Endothelial cell of umbilical vein (primary cell): ENCODE measurements at regions not wholly inside any gene's neighbourhood (a gene's known extent, or its start where the extent isn't known, plus 50 kb on each side); places are given as distances from the start of the nearest gene placed in this dataset.

Source experiments
- BruUV-seq: library from RNA; stranded (reverse); fragments of 400-500 nt; replicated peaks from 2 replicates; lab custom pipeline; 2021; lab: Mats Ljungman, UMichigan
- CTCF ChIA-PET: fragments of 300-600, 350-600 bp; sonication (Branson Sonifier 250); formaldehyde crosslinking; loops from one replicate; lab custom pipeline; 2021; ENCODE audit warnings: antibody characterized with exemption, inconsistent platforms; lab: Charles Lee
- POLR2A ChIA-PET: fragments of 300-600, 350-600 bp; sonication (Branson Sonifier 250); formaldehyde crosslinking; loops from one replicate; lab custom pipeline; 2021; ENCODE audit warnings: antibody characterized with exemption, inconsistent platforms; lab: Charles Lee
- DNase-seq: peaks from one replicate; pipeline ENCODE4 v3.0.0-alpha.2; 2011; ENCODE audit warnings: low read depth, low spot score
- FAIRE-seq: peaks from 2 replicates; lab custom pipeline; 2011; peaks lifted over from hg19 to GRCh38; lab: Jason Lieb, UNC
- H2AFZ ChIP-seq: 2 replicates; pipeline ENCODE4 v1.6.0; 2012; ENCODE audit warnings: low read depth, low read length, control low read depth, inconsistent platforms
- H3K27ac ChIP-seq: 2 replicates; pipeline ENCODE4 v1.5.1; 2011; ENCODE audit warnings: low read depth, mild to moderate bottlenecking, control low read depth, low read length, moderate library complexity; ENCODE audit not compliant: insufficient read depth
- H3K27me3 ChIP-seq, 2 experiments: 2 replicates each; pipeline versions ENCODE4 v1.6.0 to v1.6.1; 2011; ENCODE audit warnings: low read length in 2 of 2, mixed read lengths in 1 of 2; ENCODE audit not compliant: control insufficient read depth in 2 of 2, insufficient read depth in 2 of 2
- H3K36me3 ChIP-seq, 2 experiments: 2 replicates in 1 of 2; 3 replicates in 1 of 2; pipeline ENCODE4 v1.5.1; 2011; ENCODE audit warnings: low read length in 2 of 2, mild to moderate bottlenecking in 1 of 2, moderate library complexity in 1 of 2; ENCODE audit not compliant: control insufficient read depth in 2 of 2, insufficient read depth in 2 of 2; ENCODE audit errors: extremely low read depth in 1 of 2
- H3K4me1 ChIP-seq: 3 replicates; pipeline ENCODE4 v1.5.1; 2011; ENCODE audit warnings: mild to moderate bottlenecking, low read length; ENCODE audit not compliant: control insufficient read depth, insufficient read depth; ENCODE audit errors: extremely low read depth
- H3K4me2 ChIP-seq: 2 replicates; pipeline ENCODE4 v1.6.1; 2011; ENCODE audit warnings: low read length, control low read depth, mixed read lengths; ENCODE audit not compliant: insufficient read depth
- H3K4me3 ChIP-seq, 3 experiments: fragments of 200-600 bp in 1 of 3; sonication (generic), shearing (Covaris generic) in 1 of 3; replicated peaks in 1 of 3; 2 replicates each; pipeline ENCODE4 v1.5.1; 2011 to 2016; ENCODE audit warnings: control low read depth in 3 of 3, low read length in 3 of 3, mild to moderate bottlenecking in 2 of 3, inconsistent platforms in 1 of 3, low read depth in 1 of 3, moderate library complexity in 1 of 3; ENCODE audit not compliant: insufficient read depth in 1 of 3
- H3K79me2 ChIP-seq: 2 replicates; pipeline ENCODE4 v1.6.0; 2012; ENCODE audit warnings: low read length, inconsistent platforms; ENCODE audit not compliant: control insufficient read depth, insufficient read depth
- H3K9ac ChIP-seq: replicated peaks from 2 replicates; pipeline ENCODE3; 2011; ENCODE audit warnings: low read length, control low read depth; ENCODE audit not compliant: insufficient read depth; ENCODE audit errors: extremely low read depth
- H3K9me1 ChIP-seq: replicated peaks from 3 replicates; pipeline ENCODE4 v1.6.0; 2011; ENCODE audit warnings: mild to moderate bottlenecking, low read length; ENCODE audit not compliant: control insufficient read depth, insufficient read depth; ENCODE audit errors: extremely low read depth
- H3K9me3 ChIP-seq: replicated peaks from 2 replicates; pipeline ENCODE4 v1.5.1; 2012; ENCODE audit warnings: low read length, inconsistent platforms; ENCODE audit not compliant: control insufficient read depth, insufficient read depth
- H4K20me1 ChIP-seq: replicated peaks from 2 replicates; pipeline ENCODE3; 2011; ENCODE audit warnings: mild to moderate bottlenecking, low read length; ENCODE audit not compliant: control insufficient read depth, insufficient read depth; ENCODE audit errors: extremely low read depth
- EZH2 ChIP-seq: IDR thresholded peaks from 2 replicates; pipeline ENCODE4 v1.6.1; 2012; ENCODE audit warnings: borderline replicate concordance, low read depth, mild to moderate bottlenecking, moderate library complexity, low read length, inconsistent platforms; ENCODE audit not compliant: severe bottlenecking
- FOS ChIP-seq: IDR thresholded peaks from 2 replicates; pipeline ENCODE4 v1.6.1; 2011; ENCODE audit warnings: mild to moderate bottlenecking, low read length, moderate library complexity, borderline replicate concordance; ENCODE audit not compliant: insufficient read depth
- GATA2 ChIP-seq: IDR thresholded peaks from 2 replicates; pipeline ENCODE4 v1.7.0; 2011; ENCODE audit warnings: low read depth, mild to moderate bottlenecking, moderate library complexity, mixed read lengths, low read length; ENCODE audit not compliant: insufficient read length, insufficient read depth
- JUN ChIP-seq: IDR thresholded peaks from 2 replicates; pipeline ENCODE4 v1.6.1; 2011; ENCODE audit warnings: borderline replicate concordance, low read depth; ENCODE audit not compliant: insufficient read length, insufficient read depth
- MYC ChIP-seq: IDR thresholded peaks from one replicate; pipeline ENCODE4 v1.6.1; 2011; ENCODE audit warnings: mild to moderate bottlenecking, low read depth, low read length
- dilution Hi-C: fragments of 300-500 bp; cut with MboI; formaldehyde crosslinking; loops from one replicate; pipeline ENCODE4 v1.15.0; 2019; ENCODE audit warnings: low sequenced_read_pairs; ENCODE audit not compliant: extremely low pct_ligation_motif_present
- intact Hi-C: fragments of 100-400 bp; cut with micrococcal nuclease; formaldehyde crosslinking; loops from one replicate; pipeline ENCODE4 v1.10.0; 2022

DNA sequence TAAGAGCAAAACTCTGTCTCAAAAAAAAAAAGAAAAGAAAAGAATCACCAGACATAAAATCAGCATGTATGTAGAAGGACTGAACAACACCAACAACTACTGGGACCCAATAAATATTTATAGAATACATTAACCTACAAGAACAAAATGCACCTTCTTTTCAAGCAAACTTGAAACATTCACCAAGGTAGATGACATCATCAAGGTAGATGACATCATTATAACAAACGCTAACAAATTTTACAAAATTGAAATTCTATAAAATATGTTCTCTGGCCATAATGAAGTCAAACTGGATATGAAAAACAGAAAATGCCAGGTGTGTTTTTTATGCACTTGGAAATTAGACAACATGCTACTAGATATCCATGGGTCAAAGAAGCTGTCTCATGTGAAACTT is 220.2 kb upstream of the SNX7 start:
- BruUV-seq = no TSS peak
- H3K36me3 ChIP-seq = no peaks in the 10 kb centered on the region
- dilution Hi-C loops = no loop called here
- no peak for TF ChIP-seq GATA2
- peak; percentile 19 for TF ChIP-seq JUN
- no peaks in the 10 kb centered on the region for H3K9me3 ChIP-seq
- H3K27me3 ChIP-seq = no peaks in the 10 kb centered on the region
- POLR2A ChIA-PET = no interaction called here
- H4K20me1 ChIP-seq = no peaks in the 10 kb centered on the region
- no peak overlapping the region for H2AFZ ChIP-seq
- no peak overlapping the region for H3K4me3 ChIP-seq
- intact Hi-C loops = no loop called here
- no peaks in the 10 kb centered on the region for H3K79me2 ChIP-seq
- no peaks in the 10 kb centered on the region for H3K9me1 ChIP-seq
- no peak overlapping the region for H3K27ac ChIP-seq
- H3K9ac ChIP-seq = no peak overlapping the region
- DNase-seq (no peak), FAIRE-seq (no peak)
- CTCF ChIA-PET = interaction anchor here (0.7 to 1.5 kb wide), 2 partner anchors 9 to 11 kb away, joined by 3 to 4 read pairs; no protein-coding TSS in a partner anchor
- no peaks in the 10 kb centered on the region for H3K4me1 ChIP-seq
- no peak overlapping the region for H3K4me2 ChIP-seq

DNA sequence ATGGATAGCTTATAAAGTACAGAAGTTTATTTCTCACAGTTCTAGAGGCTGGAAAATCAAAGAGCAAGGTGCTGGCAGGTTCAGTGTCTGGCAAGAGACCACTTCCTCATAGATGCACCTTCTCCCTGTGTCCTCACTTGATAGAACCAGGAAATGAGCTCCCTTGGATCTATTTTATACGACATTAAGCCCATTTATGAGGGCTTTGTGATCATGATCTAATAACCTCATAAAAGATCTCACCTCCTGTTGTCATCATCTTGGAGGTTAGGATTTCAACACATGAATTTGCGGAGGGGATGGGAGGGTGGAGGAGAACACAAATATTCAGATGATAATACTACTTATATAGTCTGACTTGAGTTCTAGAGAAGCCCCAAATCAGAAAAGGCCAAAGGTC is 222.1 kb upstream of the SNX7 start:
- FAIRE-seq (no peak), DNase-seq (no peak)
- no TSS peak for BruUV-seq
- Histone ChIP-seq H3K9me3 (no peaks in the 10 kb centered on the region), H3K36me3 (no peaks in the 10 kb centered on the region), H3K4me1 (no peaks in the 10 kb centered on the region), H4K20me1 (no peaks in the 10 kb centered on the region), H3K9me1 (no peaks in the 10 kb centered on the region), H2AFZ (no peak overlapping the region), H3K9ac (no peak overlapping the region), H3K4me3 (no peak overlapping the region), H3K27ac (no peak overlapping the region), H3K4me2 (no peak overlapping the region), H3K27me3 (no peaks in the 10 kb centered on the region), H3K79me2 (no peaks in the 10 kb centered on the region)
- no peak for TF ChIP-seq GATA2
- TF ChIP-seq EZH2 = no peak
- no peak for TF ChIP-seq MYC
- no peak for TF ChIP-seq FOS
- dilution Hi-C loops = no loop called here
- ChIA-PET CTCF (no interaction called here), POLR2A (no interaction called here)
- intact Hi-C loops = no loop called here
